Activated naive CD8-positive, alpha-beta T cell treated with anti-CD3 and anti-CD28 coated beads, Interleukin-2, amount 50 U/mL, for 24 hours (primary cell): ENCODE measurements at regions not wholly inside any gene's neighbourhood (a gene's known extent, or its start where the extent isn't known, plus 50 kb on each side); places are given as distances from the start of the nearest gene placed in this dataset.
A peak's percentile ranks its signal among the peaks of the same experiment; 100 is the strongest.
"Not testable (repeated sequence)": the region's sequence is repeated elsewhere in the genome, so short reads cannot be mapped to it uniquely, and the experiment has no call there.

Source experiments
- ATAC-seq: fragments of 150-1000 bp; cut with Tn5 transposase; one replicate; pipeline ENCODE4 v1.10.0; 2021
- DNase-seq: peaks from one replicate; pipeline ENCODE4 v3.0.0; 2021
- H3K27ac Mint-ChIP-seq: one replicate; pipeline ENCODE4 v1.8.0; 2021; ENCODE audit warnings: mild to moderate bottlenecking, mixed read lengths
- H3K27me3 Mint-ChIP-seq: one replicate; pipeline ENCODE4 v1.8.0; 2021; ENCODE audit warnings: mixed read lengths
- H3K36me3 Mint-ChIP-seq: one replicate; pipeline ENCODE4 v1.8.0; 2021; ENCODE audit warnings: low read depth, mixed read lengths
- H3K4me1 Mint-ChIP-seq: one replicate; pipeline ENCODE4 v1.8.0; 2021; ENCODE audit warnings: mixed read lengths
- H3K4me3 Mint-ChIP-seq: one replicate; pipeline ENCODE4 v1.8.0; 2021; ENCODE audit warnings: mild to moderate bottlenecking, moderate library complexity, mixed read lengths
- H3K9me3 Mint-ChIP-seq: one replicate; pipeline ENCODE4 v1.8.0; 2021; ENCODE audit warnings: mixed read lengths

GRCh38 chr4:184335520-184335919 lies 117.8 kb upstream of the ENPP6 start:
- Mint-ChIP-seq H3K27me3 (no peaks in the 10 kb centered on the region), H3K36me3 (peaks cover 3% of the 10 kb centered on the region), H3K4me3 (no peak overlapping the region), H3K9me3 (peaks cover 11% of the 10 kb centered on the region), H3K27ac (peak overlapping the region; percentile 46), H3K4me1 (peaks cover 30% of the 10 kb centered on the region)
- peak; percentile 82 for ATAC-seq
- no peak for DNase-seq

- ATAC-seq, H3K36me3 Mint-ChIP-seq, H3K4me3 Mint-ChIP-seq, H3K27me3 Mint-ChIP-seq, H3K9me3 Mint-ChIP-seq, DNase-seq: not testable (repeated sequence)
- H3K4me1 Mint-ChIP-seq: peaks cover 47% of the 10 kb centered on the region
- H3K27ac Mint-ChIP-seq: peak overlapping the region; percentile 37
Measured at GRCh38 chr4:184333446-184333845, 115.8 kb upstream of the ENPP6 start.

DNA sequence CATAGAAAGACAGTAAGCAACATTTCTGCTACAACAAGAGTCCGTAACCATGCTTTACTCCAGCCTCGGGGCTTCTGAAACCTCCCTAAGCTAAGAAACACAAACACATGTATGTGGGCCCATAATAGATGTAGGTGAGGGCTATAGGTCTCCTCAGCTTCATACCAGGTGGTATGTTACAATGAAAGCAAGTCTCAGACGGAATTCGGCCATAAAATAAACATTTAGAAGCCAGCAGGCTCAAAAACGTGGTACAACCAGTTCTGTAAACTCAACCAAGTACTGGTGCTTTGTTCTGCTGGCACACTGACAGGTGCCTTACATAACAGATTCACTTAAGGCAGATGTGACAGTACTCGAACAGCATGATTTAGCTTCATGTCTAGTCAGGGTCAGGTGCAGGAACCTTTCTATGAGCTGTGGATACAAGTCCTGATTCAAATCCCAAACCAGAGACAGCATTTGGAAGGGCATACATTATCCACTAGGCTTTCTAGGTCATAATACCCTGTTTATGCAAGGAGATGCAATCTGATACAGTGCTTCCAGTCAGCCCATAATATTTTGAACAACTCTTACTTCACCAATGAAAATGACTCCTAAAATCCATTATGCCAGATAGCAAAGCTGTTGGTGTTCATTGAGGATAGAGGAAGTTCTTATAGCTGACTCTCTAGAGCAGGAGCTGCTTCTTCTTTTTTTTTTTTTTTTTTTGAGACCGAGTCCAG lies 113.8 kb upstream of the ENPP6 start:
- Mint-ChIP-seq H3K27me3 (no peaks in the 10 kb centered on the region), H3K4me1 (peaks cover 56% of the 10 kb centered on the region), H3K27ac (no peak overlapping the region), H3K36me3 (no peaks in the 10 kb centered on the region), H3K9me3 (no peaks in the 10 kb centered on the region), H3K4me3 (no peak overlapping the region)
- no peak for ATAC-seq
- DNase-seq: no peak

DNA sequence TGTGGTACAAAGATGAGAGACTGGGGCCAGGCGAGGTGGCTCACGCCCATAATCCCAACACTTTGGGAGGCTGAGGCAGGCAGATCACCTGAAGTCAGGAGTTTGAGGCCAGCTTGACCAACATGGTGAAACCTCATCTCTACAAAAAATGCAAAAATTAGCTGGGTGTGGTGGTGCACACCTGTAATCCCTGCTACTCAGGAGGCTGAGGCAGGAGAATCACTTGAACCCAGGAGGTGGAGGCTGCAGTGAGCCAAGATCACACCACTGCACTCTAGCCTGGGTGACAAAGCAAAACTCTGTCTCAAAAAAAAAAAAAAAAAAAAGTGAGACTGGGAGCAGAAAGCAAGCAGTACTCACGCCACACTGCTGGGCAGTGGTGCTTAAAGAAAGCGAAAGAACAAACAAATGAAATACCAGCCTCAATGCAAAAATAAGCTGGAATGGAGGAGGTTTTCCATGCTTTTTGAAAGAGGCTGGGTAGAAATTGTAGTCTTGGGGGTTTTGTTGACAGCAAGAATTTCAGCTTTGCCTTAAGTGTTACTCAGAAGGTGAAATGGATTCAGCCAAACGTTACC lies 112.9 kb upstream of the ENPP6 start:
- DNase-seq, ATAC-seq, H3K4me3 Mint-ChIP-seq, H3K27me3 Mint-ChIP-seq, H3K36me3 Mint-ChIP-seq, H3K9me3 Mint-ChIP-seq: not testable (repeated sequence)
- peaks cover 53% of the 10 kb centered on the region for H3K4me1 Mint-ChIP-seq
- H3K27ac Mint-ChIP-seq: peak overlapping the region; percentile 74

- no peaks in the 10 kb centered on the region for H3K27me3 Mint-ChIP-seq
- H3K4me3 Mint-ChIP-seq: no peak overlapping the region
- no peaks in the 10 kb centered on the region for H3K36me3 Mint-ChIP-seq
- H3K27ac Mint-ChIP-seq: peak overlapping the region; percentile 74
- no peaks in the 10 kb centered on the region for H3K9me3 Mint-ChIP-seq
- H3K4me1 Mint-ChIP-seq: peaks cover 45% of the 10 kb centered on the region
- ATAC-seq: peak; percentile 82
- peak; percentile 60 for DNase-seq
Measured at GRCh38 chr4:184329659-184330400, 112.2 kb upstream of the ENPP6 start.

- H3K9me3 Mint-ChIP-seq: no peaks in the 10 kb centered on the region
- H3K27me3 Mint-ChIP-seq: no peaks in the 10 kb centered on the region
- H3K36me3 Mint-ChIP-seq: no peaks in the 10 kb centered on the region
- no peak overlapping the region for H3K4me3 Mint-ChIP-seq
- no peak for ATAC-seq
- no peak for DNase-seq
- peak overlapping the region; percentile 74 for H3K27ac Mint-ChIP-seq
- H3K4me1 Mint-ChIP-seq: peaks cover 44% of the 10 kb centered on the region
Measured at GRCh38 chr4:184329235-184329634, 111.6 kb upstream of the ENPP6 start.

DNA sequence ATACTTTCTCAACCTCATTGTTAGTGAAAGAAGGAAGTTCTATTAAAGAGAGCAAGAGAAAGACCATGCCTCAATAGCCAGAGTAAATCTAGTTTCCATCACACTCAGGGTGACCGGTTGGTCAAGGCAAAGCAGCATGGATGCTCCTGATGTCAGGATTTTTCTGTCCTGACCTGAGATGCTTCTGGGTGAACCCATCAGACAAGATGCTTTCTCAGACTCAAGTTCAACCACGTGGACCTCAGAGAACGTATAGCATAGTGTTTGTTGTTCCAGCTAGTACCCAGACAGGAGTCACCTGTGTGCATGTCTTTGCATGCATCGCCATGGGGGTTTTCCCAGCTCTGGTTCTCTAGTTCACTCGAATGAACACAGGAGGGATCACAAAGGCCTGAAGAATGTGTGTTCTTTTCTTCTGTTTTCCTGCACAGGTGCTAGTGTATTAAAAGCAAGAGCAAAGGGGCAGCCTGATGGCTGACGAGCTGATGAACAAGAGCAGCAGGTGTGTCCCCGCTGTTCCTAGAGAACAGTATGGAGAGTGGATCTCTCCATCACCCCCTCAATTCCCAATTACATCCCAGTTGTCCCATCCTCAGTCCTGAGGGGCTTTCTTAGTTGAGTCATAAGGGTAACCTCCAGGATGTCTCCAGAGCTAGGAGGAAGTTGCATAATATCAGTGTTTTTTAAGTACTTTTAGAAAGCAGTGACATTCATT lies 110.5 kb upstream of the ENPP6 start:
- Mint-ChIP-seq H3K9me3 (no peaks in the 10 kb centered on the region), H3K4me3 (no peak overlapping the region), H3K27me3 (no peaks in the 10 kb centered on the region), H3K4me1 (peaks cover 42% of the 10 kb centered on the region), H3K27ac (peak overlapping the region; percentile 70), H3K36me3 (no peaks in the 10 kb centered on the region)
- DNase-seq (peak; percentile 44), ATAC-seq (peak; percentile 71)

- ATAC-seq: no peak
- H3K36me3 Mint-ChIP-seq: no peaks in the 10 kb centered on the region
- H3K4me3 Mint-ChIP-seq: no peak overlapping the region
- no peak for DNase-seq
- H3K27ac Mint-ChIP-seq: no peak overlapping the region
- H3K4me1 Mint-ChIP-seq: peaks cover 42% of the 10 kb centered on the region
- H3K9me3 Mint-ChIP-seq: peaks cover 4% of the 10 kb centered on the region
- H3K27me3 Mint-ChIP-seq: no peaks in the 10 kb centered on the region
Measured at GRCh38 chr4:184324939-184325477, 107.3 kb upstream of the ENPP6 start.

DNA sequence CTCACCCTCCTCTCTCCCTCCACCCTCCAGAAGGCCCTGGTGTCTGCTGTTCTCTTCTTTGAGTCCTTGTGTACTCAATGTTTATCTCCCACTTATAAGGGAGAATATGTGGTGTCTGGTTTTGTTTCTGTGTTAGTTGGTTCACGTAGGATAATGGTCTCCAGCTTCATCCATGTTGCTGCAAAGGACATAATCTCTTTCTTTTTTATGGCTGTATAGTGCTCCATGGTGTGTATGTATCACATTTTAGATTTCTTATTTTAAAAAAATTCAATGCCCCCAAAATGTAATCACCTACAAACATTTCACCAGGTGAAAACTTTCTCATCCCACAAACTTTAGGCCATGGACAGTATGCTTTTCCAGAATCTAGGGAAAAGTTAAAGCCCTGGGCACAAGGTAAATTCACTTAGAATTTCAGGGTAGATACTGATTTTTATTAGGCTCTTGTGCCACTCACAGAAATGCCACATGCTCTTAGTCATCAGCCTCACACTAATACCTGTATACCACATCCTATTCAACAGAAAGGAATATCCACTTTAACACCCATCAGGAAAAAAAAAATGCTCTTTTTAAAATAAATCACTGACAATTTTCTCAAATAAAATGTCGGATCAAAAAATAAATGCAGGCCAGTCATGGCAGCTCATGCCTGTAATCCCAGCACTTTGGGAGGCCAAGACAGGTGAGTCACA lies 104.8 kb upstream of the ENPP6 start:
- no peaks in the 10 kb centered on the region for H3K36me3 Mint-ChIP-seq
- H3K4me3 Mint-ChIP-seq: no peak overlapping the region
- DNase-seq (no peak), ATAC-seq (no peak)
- H3K27me3 Mint-ChIP-seq: no peaks in the 10 kb centered on the region
- peaks cover 40% of the 10 kb centered on the region for H3K4me1 Mint-ChIP-seq
- peaks cover 4% of the 10 kb centered on the region for H3K9me3 Mint-ChIP-seq
- no peak overlapping the region for H3K27ac Mint-ChIP-seq

DNA sequence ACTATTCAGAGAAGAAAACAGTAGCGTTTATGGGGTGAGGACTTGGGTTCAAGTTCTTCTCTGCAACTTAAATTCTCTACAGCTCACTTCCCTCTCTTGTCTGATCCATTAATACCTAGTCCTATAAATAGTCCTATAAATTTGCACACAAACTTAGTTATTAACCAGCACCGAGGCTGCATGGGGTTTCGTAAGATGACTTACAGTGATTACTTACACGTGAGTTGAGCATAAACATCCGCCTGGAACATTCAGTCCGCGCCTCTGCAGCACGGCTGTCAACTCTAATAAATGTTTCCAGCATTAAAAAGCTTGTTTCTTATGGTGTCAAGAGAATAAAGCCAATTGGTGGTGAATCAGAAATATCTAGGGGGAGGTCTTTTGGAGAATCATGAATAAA lies 103.0 kb upstream of the ENPP6 start:
- ATAC-seq (no peak), DNase-seq (no peak)
- Mint-ChIP-seq H3K4me1 (peaks cover 56% of the 10 kb centered on the region), H3K36me3 (no peaks in the 10 kb centered on the region), H3K9me3 (peaks cover 4% of the 10 kb centered on the region), H3K27ac (peak overlapping the region; percentile 94), H3K4me3 (no peak overlapping the region), H3K27me3 (no peaks in the 10 kb centered on the region)

DNA sequence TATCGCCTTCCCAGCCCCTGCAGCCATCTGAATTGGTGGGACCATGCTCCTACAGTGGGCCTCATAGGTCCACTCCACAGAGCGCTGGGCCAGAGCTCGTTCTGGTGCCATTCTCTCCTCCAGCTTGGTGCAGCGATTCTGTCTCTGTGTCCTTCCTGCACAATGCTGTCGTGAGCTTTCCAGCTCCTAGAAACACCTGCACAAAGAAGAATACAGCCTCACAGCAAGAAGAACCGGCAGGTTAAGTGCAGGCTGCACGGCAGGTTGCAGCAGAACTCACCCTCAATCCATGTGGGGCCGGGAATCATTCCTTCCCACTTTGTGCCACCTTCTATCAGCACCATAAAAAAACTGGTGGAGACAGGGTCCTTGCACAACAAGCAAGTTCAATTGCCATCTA lies 101.2 kb upstream of the ENPP6 start:
- DNase-seq: no peak
- H3K27me3 Mint-ChIP-seq: no peaks in the 10 kb centered on the region
- ATAC-seq: peak; percentile 9
- H3K9me3 Mint-ChIP-seq: peaks cover 4% of the 10 kb centered on the region
- H3K4me1 Mint-ChIP-seq: peaks cover 73% of the 10 kb centered on the region
- no peaks in the 10 kb centered on the region for H3K36me3 Mint-ChIP-seq
- peak overlapping the region; percentile 94 for H3K27ac Mint-ChIP-seq
- H3K4me3 Mint-ChIP-seq: no peak overlapping the region

DNA sequence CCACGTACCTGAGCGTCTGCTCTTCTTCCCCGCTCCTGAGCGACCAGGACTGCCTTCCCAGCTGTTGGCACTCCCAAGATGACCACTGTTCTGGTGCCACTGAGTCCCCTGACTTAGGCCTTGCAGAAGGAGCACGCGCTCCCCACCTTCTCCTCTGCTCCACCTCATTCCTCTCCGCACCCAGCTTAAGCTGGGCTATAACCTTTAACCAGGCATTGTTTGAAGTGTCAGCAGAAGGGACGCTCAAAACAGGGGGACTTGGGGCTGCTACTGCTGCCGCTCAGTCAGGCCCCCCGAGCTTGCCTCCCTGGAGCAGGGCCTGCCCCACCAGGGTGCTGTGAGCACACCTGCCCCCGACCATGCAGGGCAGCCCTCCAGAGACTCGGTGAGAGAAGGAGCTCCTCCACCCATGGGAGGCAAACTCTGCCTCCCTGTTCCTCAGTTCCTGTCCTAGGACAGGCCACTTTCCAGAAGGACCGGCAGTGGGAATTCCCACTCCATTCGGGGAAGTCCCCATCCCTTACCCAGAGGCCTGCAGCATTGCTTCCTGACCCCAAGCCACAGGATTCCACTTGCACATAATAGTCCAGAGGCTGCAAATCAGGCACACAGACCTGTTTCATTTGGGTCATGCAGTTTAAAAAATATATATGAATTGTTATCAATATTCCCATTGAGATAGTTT lies 99.7 kb upstream of the ENPP6 start:
- Mint-ChIP-seq H3K27me3 (no peaks in the 10 kb centered on the region), H3K4me1 (peaks cover 83% of the 10 kb centered on the region), H3K36me3 (no peaks in the 10 kb centered on the region), H3K9me3 (peaks cover 3% of the 10 kb centered on the region), H3K27ac (peak overlapping the region; percentile 16), H3K4me3 (no peak overlapping the region)
- DNase-seq (no peak), ATAC-seq (no peak)

- peaks cover 84% of the 10 kb centered on the region for H3K4me1 Mint-ChIP-seq
- peak overlapping the region; percentile 16 for H3K27ac Mint-ChIP-seq
- no peak overlapping the region for H3K4me3 Mint-ChIP-seq
- no peaks in the 10 kb centered on the region for H3K27me3 Mint-ChIP-seq
- no peaks in the 10 kb centered on the region for H3K36me3 Mint-ChIP-seq
- no peak for ATAC-seq
- no peaks in the 10 kb centered on the region for H3K9me3 Mint-ChIP-seq
- DNase-seq: no peak
Measured at GRCh38 chr4:184316821-184317220, 99.1 kb upstream of the ENPP6 start.
